B cell (primary cell): ENCODE measurements at regions not wholly inside any gene's neighbourhood (a gene's known extent, or its start where the extent isn't known, plus 50 kb on each side); places are given as distances from the start of the nearest gene placed in this dataset.

ENCODE experiments used
- CTCF ChIP-seq: fragments of 200-600 bp; IDR thresholded peaks from one replicate; pipeline ENCODE4 v1.8.0; 2022; ENCODE audit warnings: antibody characterized with exemption, mild to moderate bottlenecking
- EZH2 ChIP-seq: IDR thresholded peaks from 2 replicates; pipeline ENCODE4 v1.6.1; 2012; ENCODE audit warnings: borderline replicate concordance, low read depth, mild to moderate bottlenecking, moderate library complexity, low read length; ENCODE audit not compliant: insufficient read depth, poor library complexity, severe bottlenecking

GRCh38 chr4:43332052-43332425 is 439.5 kb downstream of the GRXCR1 start:
- TF ChIP-seq CTCF (no peak), EZH2 (no peak)
